K562 (cell line): ENCODE measurements at regions not wholly inside any gene's neighbourhood (a gene's known extent, or its start where the extent isn't known, plus 50 kb on each side); places are given as distances from the start of the nearest gene placed in this dataset.

Experiments used
- ATAC-seq: fragments of 200-7000 bp; cut with Tn5 transposase; 3 replicates; pipeline ENCODE4 v1.9.1; 2020; ENCODE audit warnings: moderate library complexity
- BruUV-seq: library from RNA; stranded (reverse); fragments of 400-500 nt; replicated peaks from 2 replicates; lab custom pipeline; 2021; lab: Mats Ljungman, UMichigan
- CTCF ChIA-PET: fragments of 300-600 bp; formaldehyde crosslinking; extraction: SDS; loops from one replicate; lab custom pipeline; 2021; ENCODE audit warnings: low intra/inter-chr PET ratio; lab: Yijun Ruan, JAX
- POLR2A ChIA-PET: fragments of 300-600, 350-650 bp; sonication (Branson Sonifier 250); formaldehyde crosslinking; extraction: SDS; loops from one replicate; lab custom pipeline; 2021; ENCODE audit warnings: antibody characterized with exemption, inconsistent platforms; lab: Yijun Ruan, JAX
- DNase-seq, 4 experiments: peaks; one replicate each; pipeline versions ENCODE4 v3.0.0 to v3.0.0-alpha.2; 2011 to 2018; ENCODE audit warnings: low spot score in 3 of 4, mixed read lengths in 3 of 4; ENCODE audit errors: extremely low read depth in 1 of 4
- FAIRE-seq: peaks from 2 replicates; lab custom pipeline; 2011; peaks lifted over from hg19 to GRCh38; lab: Jason Lieb, UNC
- H2AFZ ChIP-seq: 2 replicates; pipeline ENCODE4 v1.6.0; 2011; ENCODE audit warnings: low read depth, low read length, control low read depth, inconsistent platforms
- H3K27ac ChIP-seq: fragments of 200-600 bp; 3 replicates; pipeline ENCODE4 v1.8.0; 2011; ENCODE audit warnings: low read depth, mild to moderate bottlenecking, control low read depth, inconsistent platforms, low read length, moderate library complexity, mixed read lengths; ENCODE audit errors: extremely low read depth
- H3K27me3 ChIP-seq, 2 experiments: fragments of 300-600 bp in 1 of 2; 2 replicates in 1 of 2; 3 replicates in 1 of 2; pipeline versions ENCODE4 v1.6.0 to v1.8.0; 2011; ENCODE audit warnings: inconsistent platforms in 2 of 2, low read length in 2 of 2, mild to moderate bottlenecking in 1 of 2, mixed read lengths in 1 of 2, moderate library complexity in 1 of 2; ENCODE audit not compliant: control insufficient read depth in 2 of 2, insufficient read depth in 2 of 2
- H3K36me3 ChIP-seq: fragments of 300-600 bp; 3 replicates; pipeline ENCODE4 v1.8.0; 2011; ENCODE audit warnings: mild to moderate bottlenecking, low read length, inconsistent platforms; ENCODE audit not compliant: control insufficient read depth, insufficient read depth
- H3K4me1 ChIP-seq, 2 experiments: fragments of 200-600 bp in 1 of 2; replicated peaks in 1 of 2; 2 replicates in 1 of 2; 3 replicates in 1 of 2; pipeline versions ENCODE4 v1.5.1 to v1.8.0; 2011; ENCODE audit warnings: inconsistent platforms in 2 of 2, low read length in 2 of 2, mild to moderate bottlenecking in 1 of 2, mixed read lengths in 1 of 2, moderate library complexity in 1 of 2; ENCODE audit not compliant: control insufficient read depth in 2 of 2, insufficient read depth in 2 of 2
- H3K4me2 ChIP-seq: 2 replicates; pipeline ENCODE4 v1.6.1; 2011; ENCODE audit warnings: low read length, control low read depth, inconsistent platforms, mixed read lengths; ENCODE audit not compliant: insufficient read depth
- H3K4me3 ChIP-seq: fragments of 200-600 bp; sonication (generic), shearing (Covaris generic); 2 replicates; pipeline ENCODE4 v1.5.1; 2016; ENCODE audit warnings: control low read depth, inconsistent platforms
- H3K79me2 ChIP-seq: fragments of 200-600 bp; 3 replicates; pipeline ENCODE4 v1.8.0; 2011; ENCODE audit warnings: low read length, inconsistent platforms; ENCODE audit not compliant: control insufficient read depth, insufficient read depth
- H3K9ac ChIP-seq, 2 experiments: 2 replicates each; pipeline versions ENCODE4 v1.6.0 to v1.6.1; 2011; ENCODE audit warnings: low read depth in 2 of 2, low read length in 2 of 2, control low read depth in 1 of 2, inconsistent platforms in 1 of 2, mild to moderate bottlenecking in 1 of 2, mixed read lengths in 1 of 2; ENCODE audit not compliant: insufficient read depth in 1 of 2
- H3K9me1 ChIP-seq: one replicate; pipeline ENCODE4 v1.6.0; 2011; ENCODE audit warnings: inconsistent platforms, mild to moderate bottlenecking, low read length, moderate library complexity; ENCODE audit not compliant: control insufficient read depth, insufficient read depth
- H3K9me3 ChIP-seq: replicated peaks from 2 replicates; pipeline ENCODE4 v1.5.1; 2011; ENCODE audit warnings: low read depth, low read length, inconsistent platforms; ENCODE audit not compliant: control insufficient read depth, insufficient read depth
- H4K20me1 ChIP-seq: replicated peaks from 2 replicates; pipeline ENCODE4 v1.6.1; 2011; ENCODE audit warnings: low read length, inconsistent platforms, mixed read lengths; ENCODE audit not compliant: control insufficient read depth, insufficient read depth
- HMGN3 ChIP-seq: IDR thresholded peaks from 2 replicates; pipeline ENCODE4 v1.6.1; 2011; ENCODE audit warnings: borderline replicate concordance, low read depth, mild to moderate bottlenecking, mixed read lengths, low read length; ENCODE audit not compliant: insufficient read length; ENCODE audit errors: extremely low read depth
- MCM3 ChIP-seq: fragments of 450-650 bp; IDR thresholded peaks from 2 replicates; pipeline ENCODE4 v1.6.1; 2016
- NFIC ChIP-seq: fragments of 450-650 bp; IDR thresholded peaks from 2 replicates; pipeline ENCODE4 v1.6.1; 2017; ENCODE audit warnings: mild to moderate bottlenecking, inconsistent platforms
- PPARD ChIP-seq: fragments of 250-450 bp; sonication (Bioruptor Pico); IDR thresholded peaks from 2 replicates; pipeline ENCODE4 v1.8.0; 2022; ENCODE audit warnings: inconsistent platforms, mild to moderate bottlenecking, moderate library complexity
- PRPF4 ChIP-seq: fragments of 200-400 bp; formaldehyde crosslinking; IDR thresholded peaks from one replicate; pipeline ENCODE4 v1.6.1; 2017; ENCODE audit warnings: low read length, low read depth, mild to moderate bottlenecking; ENCODE audit not compliant: insufficient read depth, poor library complexity, severe bottlenecking
- SIRT6 ChIP-seq: IDR thresholded peaks from one replicate; pipeline ENCODE4 v1.6.1; 2012; ENCODE audit warnings: low read depth, mild to moderate bottlenecking, control low read depth, inconsistent platforms, low read length, moderate library complexity
- SMARCA4 ChIP-seq: fragments of 450-650 bp; IDR thresholded peaks from 2 replicates; pipeline ENCODE4 v1.6.1; 2016
- SMARCE1 ChIP-seq: fragments of 450-650 bp; IDR thresholded peaks from 2 replicates; pipeline ENCODE4 v1.7.1; 2016; ENCODE audit warnings: mild to moderate bottlenecking
- SNRNP70 ChIP-seq: fragments of 200-400 bp; formaldehyde crosslinking; optimal IDR thresholded peaks from 2 replicates; pipeline ENCODE3; 2017; ENCODE audit warnings: low read depth, low read length
- TBP ChIP-seq: optimal IDR thresholded peaks from 2 replicates; pipeline ENCODE3; 2011; ENCODE audit warnings: low read depth, low read length, improper control_type of control experiment
- XRCC4 ChIP-seq: IDR thresholded peaks from one replicate; pipeline ENCODE4 v1.6.1; 2011; ENCODE audit not compliant: insufficient read depth, insufficient read length; ENCODE audit errors: extremely low read depth
- YBX1 ChIP-seq: fragments of 450-650 bp; IDR thresholded peaks from 2 replicates; pipeline ENCODE4 v1.7.1; 2016; ENCODE audit warnings: mild to moderate bottlenecking
- ZFP1 ChIP-seq: fragments of 450-650 bp; formaldehyde crosslinking; IDR thresholded peaks from 2 replicates; pipeline ENCODE4 v1.4.0; 2020; ENCODE audit warnings: mild to moderate bottlenecking, mixed read lengths
- ZNF274 ChIP-seq: IDR thresholded peaks from 2 replicates; pipeline ENCODE4 v1.6.1; 2011; ENCODE audit warnings: low read depth, mild to moderate bottlenecking, low read length, moderate library complexity, borderline replicate concordance
- ZNF324 ChIP-seq: fragments of 250-450 bp; sonication (Bioruptor Pico); IDR thresholded peaks from 2 replicates; pipeline ENCODE4 v1.4.0; 2020; ENCODE audit warnings: mild to moderate bottlenecking
- ZNF75A ChIP-seq: fragments of 450-650 bp; formaldehyde crosslinking; IDR thresholded peaks from 2 replicates; pipeline ENCODE4 v1.4.0; 2020; ENCODE audit warnings: mild to moderate bottlenecking
- WGBS: fragments of 100-300 bp; shearing (Covaris generic); methylation state at CpG from one replicate; pipeline ENCODE4 v1.1.6; 2016; ENCODE audit warnings: low coverage, mixed read lengths; ENCODE audit not compliant: insufficient coverage; ENCODE audit errors: missing lambda C conversion rate; 5-methylcytosine and 5-hydroxymethylcytosine counted together
- in situ Hi-C: fragments of 300-500 bp; cut with MboI; formaldehyde crosslinking; loops from 4 replicates; pipeline ENCODE4 v1.15.0; 2018; ENCODE audit warnings: inconsistent platforms, mixed read lengths
- intact Hi-C: fragments of 100-400 bp; cut with micrococcal nuclease; formaldehyde crosslinking; loops from 2 replicates; pipeline ENCODE4 v1.14.2; 2022
- TF ChIP-seq, protein P1 (sequence below): fragments of 450-650 bp; formaldehyde crosslinking; IDR thresholded peaks from 2 replicates; pipeline ENCODE4 v1.4.0; 2020; ENCODE audit warnings: mild to moderate bottlenecking, moderate library complexity
- TF ChIP-seq, protein P2 (sequence below): fragments of 250-450 bp; sonication (Bioruptor Pico); IDR thresholded peaks from 2 replicates; pipeline ENCODE4 v1.5.0; 2022; ENCODE audit warnings: mild to moderate bottlenecking
- TF ChIP-seq, protein P3 (sequence below): fragments of 450-650 bp; formaldehyde crosslinking; IDR thresholded peaks from 2 replicates; pipeline ENCODE4 v1.4.0; 2020; ENCODE audit warnings: mild to moderate bottlenecking, moderate library complexity

DNA sequence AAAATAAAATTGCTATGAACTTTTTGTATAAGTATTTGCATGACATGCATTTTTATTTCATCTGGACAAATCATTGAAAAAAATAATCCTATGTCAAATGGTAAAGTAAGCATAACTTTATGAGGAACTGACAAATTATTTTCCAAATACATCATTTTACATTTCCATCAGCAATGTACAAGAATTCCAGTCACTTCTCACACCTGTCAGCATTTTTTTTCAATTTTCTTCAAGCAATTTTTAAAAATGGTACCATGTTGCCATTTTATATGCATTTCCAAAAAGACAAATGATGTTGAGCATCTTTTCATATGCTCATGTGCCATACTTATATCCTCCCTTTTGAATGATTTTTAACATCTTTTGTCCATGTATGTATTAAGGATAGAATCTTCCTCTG is 961.7 kb upstream of the PIK3C3 start (continued):
- TF ChIP-seq, protein P1, sequence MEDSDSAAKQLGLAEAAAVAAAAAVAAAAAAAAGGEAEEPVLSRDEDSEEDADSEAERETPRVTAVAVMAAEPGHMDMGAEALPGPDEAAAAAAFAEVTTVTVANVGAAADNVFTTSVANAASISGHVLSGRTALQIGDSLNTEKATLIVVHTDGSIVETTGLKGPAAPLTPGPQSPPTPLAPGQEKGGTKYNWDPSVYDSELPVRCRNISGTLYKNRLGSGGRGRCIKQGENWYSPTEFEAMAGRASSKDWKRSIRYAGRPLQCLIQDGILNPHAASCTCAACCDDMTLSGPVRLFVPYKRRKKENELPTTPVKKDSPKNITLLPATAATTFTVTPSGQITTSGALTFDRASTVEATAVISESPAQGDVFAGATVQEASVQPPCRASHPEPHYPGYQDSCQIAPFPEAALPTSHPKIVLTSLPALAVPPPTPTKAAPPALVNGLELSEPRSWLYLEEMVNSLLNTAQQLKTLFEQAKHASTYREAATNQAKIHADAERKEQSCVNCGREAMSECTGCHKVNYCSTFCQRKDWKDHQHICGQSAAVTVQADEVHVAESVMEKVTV = no peak
- TF ChIP-seq, protein P2, sequence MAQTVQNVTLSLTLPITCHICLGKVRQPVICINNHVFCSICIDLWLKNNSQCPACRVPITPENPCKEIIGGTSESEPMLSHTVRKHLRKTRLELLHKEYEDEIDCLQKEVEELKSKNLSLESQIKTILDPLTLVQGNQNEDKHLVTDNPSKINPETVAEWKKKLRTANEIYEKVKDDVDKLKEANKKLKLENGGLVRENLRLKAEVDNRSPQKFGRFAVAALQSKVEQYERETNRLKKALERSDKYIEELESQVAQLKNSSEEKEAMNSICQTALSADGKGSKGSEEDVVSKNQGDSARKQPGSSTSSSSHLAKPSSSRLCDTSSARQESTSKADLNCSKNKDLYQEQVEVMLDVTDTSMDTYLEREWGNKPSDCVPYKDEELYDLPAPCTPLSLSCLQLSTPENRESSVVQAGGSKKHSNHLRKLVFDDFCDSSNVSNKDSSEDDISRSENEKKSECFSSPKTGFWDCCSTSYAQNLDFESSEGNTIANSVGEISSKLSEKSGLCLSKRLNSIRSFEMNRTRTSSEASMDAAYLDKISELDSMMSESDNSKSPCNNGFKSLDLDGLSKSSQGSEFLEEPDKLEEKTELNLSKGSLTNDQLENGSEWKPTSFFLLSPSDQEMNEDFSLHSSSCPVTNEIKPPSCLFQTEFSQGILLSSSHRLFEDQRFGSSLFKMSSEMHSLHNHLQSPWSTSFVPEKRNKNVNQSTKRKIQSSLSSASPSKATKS (CRISPR knock-in tag) = no peak
- TF ChIP-seq ZNF274 = no peak
- TF ChIP-seq XRCC4 = no peak
- TF ChIP-seq NFIC = no peak

DNA sequence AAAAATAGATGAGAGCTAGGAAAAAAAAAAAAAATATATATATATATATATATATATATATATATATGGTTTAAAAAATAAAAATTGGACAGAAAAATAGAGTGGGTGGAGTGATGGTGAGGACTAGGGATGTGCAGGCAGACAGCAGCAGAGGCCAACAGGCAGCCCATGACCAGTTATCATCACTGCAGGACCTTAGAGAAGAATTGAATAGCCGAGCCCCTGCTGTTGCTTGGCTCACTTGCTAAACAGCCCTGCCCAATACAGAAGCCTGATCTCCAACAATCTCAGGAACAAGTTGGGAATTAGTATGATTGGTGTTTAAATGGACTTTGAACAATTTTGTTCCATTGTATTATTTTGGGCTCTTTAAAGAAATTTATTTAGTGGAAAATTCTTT is 967.5 kb upstream of the PIK3C3 start:
- Histone ChIP-seq H3K36me3 (no peaks in the 10 kb centered on the region), H3K27ac (no peak overlapping the region), H4K20me1 (no peaks in the 10 kb centered on the region), H3K9me1 (no peaks in the 10 kb centered on the region), H3K4me3 (no peak overlapping the region), H3K4me1 (no peaks in the 10 kb centered on the region), H3K79me2 (no peaks in the 10 kb centered on the region), H2AFZ (no peak overlapping the region), H3K9me3 (no peaks in the 10 kb centered on the region), H3K4me2 (no peak overlapping the region), H3K27me3 (no peaks in the 10 kb centered on the region), H3K9ac (no peak overlapping the region)
- DNase-seq (no peak), FAIRE-seq (no peak), ATAC-seq (no peak)
- WGBS = 10% methylated on average over 1 of the region's 1 CpG
- in situ Hi-C loops (no loop called here), intact Hi-C loops (no loop called here)
- POLR2A ChIA-PET = no interaction called here
- no TSS peak for BruUV-seq
- CTCF ChIA-PET = no interaction called here
- TF ChIP-seq YBX1 (no peak), SMARCE1 (no peak), SMARCA4 (no peak), PRPF4 (no peak), ZNF75A (no peak), PPARD (CRISPR knock-in tag) (no peak), MCM3 (no peak), TBP (no peak), SIRT6 (no peak), SNRNP70 (no peak), ZNF324 (CRISPR knock-in tag) (no peak), HMGN3 (no peak), ZFP1 (CRISPR knock-in tag) (no peak)
- TF ChIP-seq, protein P3, sequence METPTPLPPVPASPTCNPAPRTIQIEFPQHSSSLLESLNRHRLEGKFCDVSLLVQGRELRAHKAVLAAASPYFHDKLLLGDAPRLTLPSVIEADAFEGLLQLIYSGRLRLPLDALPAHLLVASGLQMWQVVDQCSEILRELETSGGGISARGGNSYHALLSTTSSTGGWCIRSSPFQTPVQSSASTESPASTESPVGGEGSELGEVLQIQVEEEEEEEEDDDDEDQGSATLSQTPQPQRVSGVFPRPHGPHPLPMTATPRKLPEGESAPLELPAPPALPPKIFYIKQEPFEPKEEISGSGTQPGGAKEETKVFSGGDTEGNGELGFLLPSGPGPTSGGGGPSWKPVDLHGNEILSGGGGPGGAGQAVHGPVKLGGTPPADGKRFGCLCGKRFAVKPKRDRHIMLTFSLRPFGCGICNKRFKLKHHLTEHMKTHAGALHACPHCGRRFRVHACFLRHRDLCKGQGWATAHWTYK = no peak
